Mucosa of descending colon (tissue), 3 donors: ENCODE measurements at regions not wholly inside any gene's neighbourhood (a gene's known extent, or its start where the extent isn't known, plus 50 kb on each side); places are given as distances from the start of the nearest gene placed in this dataset.

Experiments used
- ATAC-seq: fragments of 200-7000 bp; cut with Tn5 transposase; one replicate; pipeline ENCODE4 v1.9.1; 2020; ENCODE audit warnings: mild to moderate bottlenecking, moderate library complexity
- DNase-seq, 3 donors: peaks; one replicate each; pipeline ENCODE4 v3.0.0-alpha.2; 2020
- H3K36me3 ChIP-seq: fragments of 200-600 bp; one replicate; pipeline ENCODE4 v1.8.0; 2021; ENCODE audit warnings: low read depth, mild to moderate bottlenecking
- H3K4me1 ChIP-seq: fragments of 200-600 bp; one replicate; pipeline ENCODE4 v1.8.0; 2021; ENCODE audit warnings: low read depth, mild to moderate bottlenecking
- H3K4me3 ChIP-seq: fragments of 200-600 bp; one replicate; pipeline ENCODE4 v1.8.0; 2021; ENCODE audit warnings: mild to moderate bottlenecking
- H3K9me3 ChIP-seq: fragments of 200-600 bp; one replicate; pipeline ENCODE4 v1.8.0; 2021; ENCODE audit warnings: mild to moderate bottlenecking
- CTCF ChIP-seq: fragments of 200-600 bp; IDR thresholded peaks from one replicate; pipeline ENCODE4 v1.8.0; 2022; ENCODE audit warnings: antibody characterized with exemption, mild to moderate bottlenecking
- intact Hi-C, 2 donors: fragments of 100-400 bp; cut with DNase I in 1 of 2; cut with micrococcal nuclease in 1 of 2; formaldehyde crosslinking; loops; one replicate each; pipeline versions ENCODE4 v1.11.0 to v1.11.1; 2022; cut with DNase I, micrococcal nuclease
- donor health status: DM: no; HTN: no; CAD: no; lungs with moderate emphysema.
- donor health status: DM: no; HTN: no; CAD: no.
- donor health status: DM: no; HTN: yes; CAD: no.

GRCh38 chr1:163013826-163014600 is 55.1 kb upstream of the RGS4 start:
- ATAC-seq (no peak), DNase-seq (no peak)
- Histone ChIP-seq H3K4me1 (no peaks in the 10 kb centered on the region), H3K4me3 (no peak overlapping the region), H3K9me3 (no peaks in the 10 kb centered on the region), H3K36me3 (no peaks in the 10 kb centered on the region)
- intact Hi-C loops, result no loop called here
- no peak for TF ChIP-seq CTCF

DNA sequence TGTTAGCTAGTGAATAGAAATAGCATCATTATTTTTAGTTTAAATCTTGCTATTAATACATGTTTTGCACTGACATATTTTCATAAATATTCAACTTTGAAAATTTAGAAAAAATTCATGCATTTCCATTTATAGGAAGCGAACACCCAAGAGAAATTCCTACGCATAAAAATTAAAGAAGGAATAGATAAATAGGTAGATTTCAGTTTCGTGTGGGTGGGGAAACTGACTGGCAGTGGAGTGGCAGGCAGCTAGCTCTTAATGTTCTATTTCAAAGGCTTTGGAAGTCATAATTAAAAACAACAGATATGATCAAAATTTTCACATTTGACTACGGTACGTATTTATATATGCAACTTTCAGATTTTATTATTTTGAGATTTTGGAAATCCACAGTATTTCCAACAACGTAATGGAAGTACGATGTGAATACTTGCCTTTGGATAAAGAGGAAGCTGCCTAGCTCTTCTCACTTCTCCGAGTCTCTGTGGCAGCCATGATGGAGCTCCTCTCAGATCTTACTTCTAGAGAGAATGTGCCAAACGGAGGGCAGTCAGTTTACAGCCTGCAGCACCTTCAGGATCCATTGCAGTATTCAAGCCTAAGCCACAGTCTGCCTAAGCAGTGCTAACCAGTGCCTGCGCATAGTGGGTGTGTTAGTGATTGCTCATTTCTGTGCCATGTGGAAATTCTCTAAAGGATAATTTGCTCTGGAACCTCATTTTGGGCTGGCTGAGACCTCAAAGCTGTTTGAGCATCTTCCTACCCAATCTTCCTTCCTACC is 62.9 kb upstream of the RGS4 start:
- intact Hi-C loops, result no loop called here
- no peak for ATAC-seq

DNA sequence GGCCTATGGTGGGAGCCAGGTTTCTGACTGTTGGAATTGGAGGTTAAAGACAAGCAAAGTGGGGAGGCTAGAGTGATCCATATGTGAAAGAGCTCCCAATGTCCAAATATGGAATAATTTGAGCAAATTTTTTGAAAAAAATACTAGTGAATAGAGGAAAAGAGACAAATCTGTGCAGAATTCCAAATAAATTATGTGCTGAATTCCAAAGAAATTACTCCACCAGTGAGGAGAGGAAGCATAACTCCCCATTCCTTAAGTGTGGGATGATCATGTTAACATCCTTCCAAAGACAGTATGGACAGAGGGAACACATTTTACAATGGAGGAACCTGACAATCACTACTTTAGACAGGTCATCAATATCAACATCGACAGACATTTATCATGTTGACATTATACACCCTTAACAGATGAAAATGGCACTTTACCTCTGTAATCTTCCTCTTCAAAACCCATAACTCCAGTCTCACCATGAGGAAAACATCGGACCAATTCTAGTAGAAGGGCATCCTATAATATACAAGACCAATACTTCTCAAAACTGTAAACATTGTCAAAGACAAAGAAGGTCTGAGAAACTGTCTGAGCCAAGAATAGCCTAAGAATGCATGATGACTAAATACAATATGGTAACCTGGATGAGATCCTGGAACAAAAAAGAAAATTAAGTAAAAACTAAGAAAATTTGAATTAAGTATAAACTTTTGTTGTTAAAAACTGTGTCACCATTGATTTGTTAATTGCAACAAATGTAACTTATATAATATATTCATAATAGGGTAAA is 71.5 kb upstream of the RGS4 start:
- intact Hi-C loops, result no loop called here

More for the DNA sequence above, 62.9 kb upstream of the RGS4 start:
- Histone ChIP-seq H3K4me3 (no peak overlapping the region), H3K4me1 (no peaks in the 10 kb centered on the region), H3K9me3 (no peaks in the 10 kb centered on the region), H3K36me3 (no peaks in the 10 kb centered on the region)
- TF ChIP-seq CTCF, result no peak
- DNase-seq, result no peak

DNA sequence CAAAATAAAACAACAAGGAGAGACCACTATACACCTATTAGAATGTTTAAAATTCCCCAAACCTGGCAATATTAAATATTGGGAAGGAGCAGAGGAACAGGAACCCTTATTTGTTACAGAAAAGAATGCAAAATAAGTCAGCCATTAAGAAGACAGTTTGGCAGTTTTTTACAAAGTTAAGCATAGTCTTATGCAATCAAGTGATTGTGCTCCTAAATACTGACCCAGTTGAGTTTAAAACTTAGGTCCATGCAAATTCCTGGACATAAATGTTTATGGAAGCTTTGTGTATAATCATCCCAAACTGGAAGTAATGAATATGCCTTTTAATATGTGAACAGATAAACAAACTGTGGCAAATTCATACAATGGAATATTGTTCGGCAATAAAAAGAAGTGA is 72.9 kb upstream of the RGS4 start:
- H3K36me3 ChIP-seq, result no peaks in the 10 kb centered on the region
- no peak overlapping the region for H3K4me3 ChIP-seq
- TF ChIP-seq CTCF, result no peak
- no peaks in the 10 kb centered on the region for H3K9me3 ChIP-seq
- DNase-seq (no peak), ATAC-seq (no peak)
- intact Hi-C loops, result no loop called here
- no peaks in the 10 kb centered on the region for H3K4me1 ChIP-seq

More for the DNA sequence above, 71.5 kb upstream of the RGS4 start:
- ATAC-seq, result no peak
- Histone ChIP-seq H3K4me3 (no peak overlapping the region), H3K9me3 (no peaks in the 10 kb centered on the region), H3K4me1 (no peaks in the 10 kb centered on the region), H3K36me3 (no peaks in the 10 kb centered on the region)
- no peak for TF ChIP-seq CTCF
- DNase-seq, result no peak

GRCh38 chr1:162994921-162995320 is 74.2 kb upstream of the RGS4 start:
- Histone ChIP-seq H3K4me1 (no peaks in the 10 kb centered on the region), H3K9me3 (no peaks in the 10 kb centered on the region), H3K4me3 (no peak overlapping the region), H3K36me3 (no peaks in the 10 kb centered on the region)
- intact Hi-C loops, result no loop called here
- DNase-seq (no peak), ATAC-seq (no peak)
- TF ChIP-seq CTCF, result no peak
